ENCODE measurements at regions not wholly inside any gene's neighbourhood (a gene's known extent, or its start where the extent isn't known, plus 50 kb on each side); places are given as distances from the start of the nearest gene placed in this dataset.
"Not testable (repeated sequence)": the region's sequence is repeated elsewhere in the genome, so short reads cannot be mapped to it uniquely, and the experiment has no call there.

DNA sequence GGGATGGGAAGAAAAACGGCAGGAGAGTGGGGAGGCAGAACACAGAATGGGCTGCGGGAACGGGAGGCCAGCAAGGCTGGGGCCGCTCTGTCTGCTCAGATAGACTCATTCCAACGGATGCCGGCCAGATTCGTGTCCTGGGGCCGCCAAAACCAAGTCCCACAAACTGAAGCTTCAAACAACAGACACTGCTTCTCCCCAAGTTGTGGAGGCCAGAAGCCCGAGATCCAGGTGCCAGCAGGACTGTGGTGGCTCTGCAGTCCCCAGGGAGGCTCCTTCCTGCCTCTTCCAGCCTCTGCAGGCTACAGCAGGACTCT is 100.6 kb downstream of the ADRA2C start:
- no peak for DNase-seq (ENCODE audit: low spot score)

DNA sequence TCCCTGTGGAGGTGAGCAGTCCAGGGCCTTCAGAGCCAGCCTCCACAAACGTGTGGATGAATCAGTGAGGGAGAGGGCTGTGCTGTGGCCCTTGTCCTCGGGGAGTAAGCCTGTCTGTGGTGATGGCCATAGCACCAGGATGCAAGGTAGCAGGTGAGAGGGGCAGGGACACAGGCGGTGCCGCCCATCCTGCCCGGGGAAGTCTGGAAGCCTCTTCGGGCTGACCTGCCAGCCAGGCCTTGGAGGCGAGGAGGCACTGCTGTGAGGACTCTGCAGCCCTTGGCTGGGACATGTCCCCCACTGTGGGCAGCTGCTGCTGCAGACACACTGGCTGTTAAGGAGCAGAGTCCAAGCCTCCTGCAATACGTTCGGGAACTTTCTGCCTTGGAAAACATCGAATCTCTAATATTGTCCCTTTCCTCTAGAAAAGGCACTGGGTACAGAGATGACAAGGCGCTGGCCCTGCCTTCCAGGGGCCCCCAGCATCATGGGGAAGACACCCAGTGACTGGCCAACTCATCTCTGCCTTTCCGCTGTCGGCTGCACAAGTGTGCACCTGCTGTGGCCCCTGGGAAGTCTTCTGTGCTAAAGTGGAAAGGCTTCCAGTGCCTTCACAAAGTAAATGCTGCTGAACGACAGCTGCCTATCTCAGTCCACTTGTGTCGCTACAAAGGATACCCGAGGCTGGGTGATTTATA is 101.4 kb downstream of the ADRA2C start:
- no peak for DNase-seq (ENCODE audit: low spot score)

DNA sequence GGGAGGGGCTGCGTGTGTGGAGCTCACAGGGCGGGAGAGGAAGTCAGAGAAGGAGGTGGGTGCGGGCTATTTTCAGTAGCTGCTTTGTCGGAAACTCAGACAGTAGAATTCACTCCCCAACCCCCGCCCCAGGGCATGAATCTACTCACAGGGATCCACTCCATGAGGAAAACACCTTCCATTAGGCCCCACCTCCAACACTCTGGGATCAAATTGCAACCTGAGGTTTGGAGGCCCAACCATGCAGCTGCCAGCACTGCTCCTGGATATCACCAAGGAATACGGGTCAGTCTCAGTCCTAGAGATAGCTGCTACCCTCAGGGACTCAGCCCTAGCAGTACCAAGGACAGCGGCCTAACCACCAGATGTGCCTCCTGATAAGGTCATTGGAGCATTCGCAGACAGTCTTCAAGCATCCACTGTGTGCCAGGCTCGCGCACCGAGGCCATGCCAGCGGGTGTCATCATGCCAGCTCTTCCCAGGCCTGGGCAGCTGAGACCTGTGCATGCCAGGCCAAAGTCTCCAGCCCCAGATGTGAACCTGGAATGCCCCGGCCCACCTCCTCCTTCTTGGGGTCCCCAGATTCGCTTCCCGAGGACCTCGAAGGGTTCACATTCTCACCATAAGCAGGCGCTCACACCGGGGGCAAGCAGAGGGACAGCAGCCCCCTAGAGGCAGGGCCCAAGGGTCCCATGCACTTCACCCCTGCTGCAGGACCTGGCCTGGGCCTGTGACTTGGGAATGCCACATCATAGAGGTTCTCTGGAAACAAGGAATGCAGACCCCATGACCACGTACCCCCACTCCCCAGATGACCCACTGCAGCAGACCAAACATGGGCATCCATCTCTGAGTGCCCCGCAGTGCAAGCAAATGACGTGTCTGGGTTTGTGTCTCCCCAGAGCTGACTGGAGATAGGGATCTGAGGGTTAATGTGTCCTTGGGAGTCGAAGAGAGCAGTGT is 102.3 kb downstream of the ADRA2C start:
- DNase-seq (ENCODE audit: low spot score) = no peak

DNA sequence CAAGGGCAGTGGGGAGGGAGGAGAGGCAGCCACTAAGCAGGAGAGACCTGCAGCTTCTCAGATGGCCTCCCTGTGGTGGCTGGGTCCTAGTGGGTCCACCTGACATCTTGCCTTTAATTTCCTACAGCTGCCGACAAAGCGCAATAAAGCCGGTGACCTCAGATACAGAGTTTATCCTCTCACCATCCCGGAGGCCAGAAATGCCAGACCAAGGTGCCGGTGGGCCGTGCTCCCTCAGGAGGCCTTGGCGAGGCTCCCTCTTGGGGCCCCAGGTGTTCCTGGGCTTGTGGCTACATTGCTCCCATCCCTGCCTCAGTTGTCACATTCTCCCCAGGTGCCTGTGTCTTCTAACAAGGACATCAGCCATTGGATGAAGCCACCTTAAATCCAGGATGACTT is 103.0 kb downstream of the ADRA2C start:
- DNase-seq (ENCODE audit: low spot score) = no peak

DNA sequence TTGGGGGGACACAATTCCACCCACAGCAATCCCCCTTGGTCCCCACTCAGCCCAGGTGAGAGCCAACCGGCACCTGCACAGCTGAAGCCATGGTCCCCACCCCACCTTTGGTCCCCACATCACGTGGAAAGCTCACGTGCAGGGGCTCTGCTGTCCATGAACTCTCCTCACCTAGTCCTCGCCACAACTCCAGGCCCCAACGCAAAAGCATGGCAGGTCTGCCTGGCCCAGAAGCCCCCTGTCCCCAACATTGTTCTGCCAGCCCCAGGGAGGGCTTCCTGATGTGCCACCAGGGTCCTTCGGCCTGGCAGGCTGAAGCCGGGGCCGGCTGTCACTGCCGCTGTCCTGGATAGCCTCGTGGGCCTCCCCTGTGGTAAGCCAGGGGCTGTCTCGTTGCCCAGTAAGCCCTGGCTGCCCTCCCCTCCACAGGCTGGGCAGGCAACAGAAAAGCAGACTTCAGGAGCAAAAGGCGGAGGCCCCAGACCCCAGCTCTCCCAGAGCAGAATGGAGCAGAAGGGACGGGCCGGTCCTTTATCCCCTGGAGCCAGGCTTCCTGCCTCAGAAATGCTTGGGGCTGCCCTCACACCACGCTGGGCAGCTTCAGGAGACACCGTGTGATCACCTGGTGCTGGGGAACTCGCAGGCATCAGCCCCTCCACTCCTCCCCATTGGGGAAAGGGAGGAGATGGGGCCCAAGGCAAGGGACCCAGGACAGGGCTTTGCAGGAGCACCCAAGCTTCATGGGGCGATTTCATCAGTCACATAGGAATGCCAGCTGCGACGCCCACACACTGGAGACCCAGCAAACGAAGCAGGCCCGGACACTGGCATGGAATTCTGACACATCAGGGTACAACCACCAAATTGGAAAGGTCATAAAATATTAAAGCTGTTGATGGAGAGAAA is 103.7 kb downstream of the ADRA2C start:
- no peak for DNase-seq (ENCODE audit: low spot score)

DNA sequence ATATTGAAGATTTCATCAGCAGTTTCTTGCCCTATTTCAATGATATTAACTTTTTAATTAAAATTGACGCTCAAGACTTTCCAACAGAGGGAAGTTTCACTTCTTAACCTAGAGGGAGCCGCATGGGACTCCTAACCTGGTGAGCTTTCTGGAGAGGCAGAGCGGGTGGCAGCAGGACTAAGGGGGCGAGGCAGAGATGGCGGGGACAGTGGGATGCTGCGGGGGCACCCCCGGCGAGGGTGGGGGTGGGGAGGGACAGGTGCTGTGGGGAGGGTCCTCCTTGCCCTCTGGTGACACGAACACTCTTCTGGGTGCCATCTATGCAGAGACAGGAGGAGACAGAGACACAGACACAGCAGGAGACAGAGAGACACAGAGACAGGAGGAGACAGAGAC is 104.4 kb downstream of the ADRA2C start:
- no peak for DNase-seq (ENCODE audit: low spot score)

DNA sequence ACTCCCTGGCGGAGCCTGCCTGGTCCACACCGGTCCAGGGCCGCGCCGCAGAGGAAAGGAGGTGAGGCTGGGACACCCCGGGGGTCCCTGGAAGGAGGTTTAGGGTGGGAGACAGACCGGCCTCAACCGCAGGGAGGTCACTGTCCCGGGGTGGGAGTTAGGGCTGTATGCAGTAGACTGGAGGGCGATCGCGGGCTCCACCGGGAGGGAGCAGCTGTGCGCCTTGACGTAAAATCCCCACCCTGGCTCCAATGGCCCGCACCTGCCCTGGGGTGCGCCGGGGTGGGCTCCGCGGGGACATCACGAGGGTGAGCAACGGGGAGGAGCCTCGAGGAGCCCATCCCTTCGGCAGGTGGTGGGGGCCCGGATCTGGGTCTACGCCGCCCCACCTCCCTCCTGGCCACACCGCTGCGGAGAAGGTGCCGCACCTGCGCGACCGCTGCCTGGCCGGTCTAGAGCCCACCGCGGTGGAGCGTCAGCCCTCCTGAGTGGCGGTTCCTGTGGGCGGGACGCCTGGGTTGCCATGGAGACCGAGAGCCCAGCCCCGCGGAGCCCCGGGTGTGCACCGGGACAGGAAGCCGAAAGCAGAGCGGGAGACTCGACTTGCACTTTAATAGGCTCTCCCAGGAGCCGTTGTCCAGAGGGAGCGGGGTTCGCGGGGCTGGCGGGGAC is 105.1 kb downstream of the ADRA2C start:
- peak; percentile 43 for DNase-seq (ENCODE audit: low spot score)

DNA sequence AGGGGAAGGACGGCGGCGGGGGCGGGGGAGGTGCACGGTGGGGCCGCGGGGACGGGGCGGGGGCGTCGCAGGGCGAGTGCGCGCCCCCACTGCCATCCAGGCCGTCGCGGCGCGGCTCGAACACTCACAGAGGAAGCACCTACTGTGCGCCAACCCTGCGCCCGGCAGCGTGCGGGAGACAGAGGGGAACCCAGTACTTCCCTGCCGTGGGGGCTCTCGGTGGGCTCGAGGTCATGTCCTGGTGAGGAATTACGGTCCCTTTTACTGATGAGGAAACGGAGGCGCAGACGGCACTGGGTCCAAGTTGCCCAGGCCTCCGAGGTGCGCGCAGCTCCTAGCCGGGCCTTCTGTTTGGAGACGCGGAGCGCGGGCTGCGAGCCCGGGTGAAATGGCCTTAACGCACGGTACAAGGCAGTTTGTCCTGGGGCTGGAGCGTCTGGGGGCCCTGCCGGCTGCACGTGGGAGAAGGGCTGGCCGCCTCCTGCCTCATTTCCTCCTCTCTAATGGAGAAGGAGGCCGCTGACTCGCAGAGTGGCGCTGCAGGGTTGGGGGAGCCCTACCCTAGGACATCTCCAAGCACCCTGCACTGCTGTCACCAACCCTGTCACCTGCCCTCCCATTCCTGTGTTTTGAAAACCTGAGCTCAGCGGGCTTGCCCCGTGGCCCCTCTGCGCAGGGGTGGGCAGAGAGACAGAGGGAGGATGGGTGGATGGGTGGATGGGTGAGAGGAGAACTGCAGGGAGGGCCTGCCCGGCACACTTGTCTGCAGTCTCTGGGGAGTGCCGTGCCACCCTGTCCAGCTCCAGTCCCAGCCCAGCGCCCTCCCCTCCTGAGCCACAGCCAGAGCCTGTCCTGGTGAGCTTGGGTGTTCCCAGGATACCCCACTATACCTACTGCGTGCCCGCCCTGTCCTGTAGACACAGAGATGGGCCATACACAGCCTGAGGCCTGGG is 106.0 kb downstream of the ADRA2C start:
- DNase-seq (ENCODE audit: low spot score) = no peak

DNA sequence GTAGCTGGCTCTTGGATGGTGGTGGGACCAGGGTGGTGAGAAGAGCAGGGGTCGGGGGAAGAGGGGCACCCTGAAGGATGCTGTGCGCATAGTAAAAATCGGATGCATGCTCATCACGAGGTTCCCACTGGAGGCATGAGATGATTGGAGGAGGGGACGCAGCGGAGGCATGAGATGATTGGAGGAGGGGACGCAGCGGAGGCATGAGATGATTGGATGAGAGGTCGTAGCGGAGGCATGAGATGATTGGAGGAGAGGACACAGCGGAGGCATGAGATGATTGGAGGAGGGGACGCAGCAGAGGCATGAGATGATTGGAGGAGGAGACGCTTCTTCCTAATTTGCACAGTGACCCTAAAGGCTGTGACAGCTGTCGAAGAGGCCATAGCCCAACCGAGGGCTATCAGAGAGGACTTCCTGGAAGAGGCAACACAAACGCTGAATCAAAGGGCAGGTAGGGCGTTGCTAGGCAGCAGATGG is 106.7 kb downstream of the ADRA2C start:
- no peak for DNase-seq (ENCODE audit: low spot score)

DNA sequence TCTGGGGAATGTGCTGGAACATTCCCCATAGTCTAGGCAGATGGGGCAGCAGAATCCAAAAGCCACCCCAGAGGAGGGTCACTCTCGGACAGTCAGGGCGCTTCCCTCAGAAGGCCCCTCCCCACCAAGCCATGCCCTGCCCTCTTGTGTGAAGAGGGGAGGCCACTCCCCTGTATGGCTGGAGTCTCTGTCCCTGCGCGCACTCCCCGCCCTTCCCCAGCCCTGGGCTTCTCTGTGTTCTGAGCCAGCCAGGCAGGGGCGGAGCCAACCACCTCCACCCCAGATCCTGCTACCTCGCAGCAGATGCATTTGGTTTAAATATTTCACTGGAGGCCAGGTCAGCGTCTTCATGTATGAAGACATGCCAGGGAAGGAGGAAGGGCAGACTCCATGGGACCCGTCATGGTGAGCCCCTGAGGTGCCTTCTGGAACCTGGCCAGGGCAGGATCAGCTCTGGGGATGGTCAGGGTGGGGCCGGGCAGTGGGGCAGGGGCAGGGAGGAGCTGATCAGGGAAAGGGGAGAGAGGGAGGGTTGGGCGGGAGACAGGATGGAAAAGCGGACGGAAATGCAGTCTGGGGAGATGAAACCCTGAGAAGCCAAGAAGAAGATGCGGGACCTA is 107.3 kb downstream of the ADRA2C start:
- DNase-seq (ENCODE audit: low spot score) = no peak

DNA sequence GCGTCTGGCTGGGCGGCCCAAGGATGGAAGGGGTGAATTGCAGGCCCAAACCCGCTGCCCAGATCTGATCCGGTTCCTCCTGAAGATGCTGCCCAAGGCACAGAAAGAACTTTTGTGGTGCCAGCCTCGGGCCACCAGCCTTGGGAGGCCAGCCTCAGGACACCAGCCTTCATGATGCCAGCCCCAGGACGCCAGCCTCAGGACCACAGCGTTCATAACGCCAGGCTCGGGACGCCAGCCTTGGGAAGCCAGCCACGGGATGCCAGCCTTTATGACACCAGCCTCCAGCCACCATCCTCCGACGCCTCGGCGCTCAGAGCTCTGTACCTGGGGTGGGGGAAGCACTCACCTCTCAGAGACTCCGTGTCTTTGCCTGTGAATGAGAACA is 107.8 kb downstream of the ADRA2C start:
- DNase-seq (ENCODE audit: low spot score) = no peak

DNA sequence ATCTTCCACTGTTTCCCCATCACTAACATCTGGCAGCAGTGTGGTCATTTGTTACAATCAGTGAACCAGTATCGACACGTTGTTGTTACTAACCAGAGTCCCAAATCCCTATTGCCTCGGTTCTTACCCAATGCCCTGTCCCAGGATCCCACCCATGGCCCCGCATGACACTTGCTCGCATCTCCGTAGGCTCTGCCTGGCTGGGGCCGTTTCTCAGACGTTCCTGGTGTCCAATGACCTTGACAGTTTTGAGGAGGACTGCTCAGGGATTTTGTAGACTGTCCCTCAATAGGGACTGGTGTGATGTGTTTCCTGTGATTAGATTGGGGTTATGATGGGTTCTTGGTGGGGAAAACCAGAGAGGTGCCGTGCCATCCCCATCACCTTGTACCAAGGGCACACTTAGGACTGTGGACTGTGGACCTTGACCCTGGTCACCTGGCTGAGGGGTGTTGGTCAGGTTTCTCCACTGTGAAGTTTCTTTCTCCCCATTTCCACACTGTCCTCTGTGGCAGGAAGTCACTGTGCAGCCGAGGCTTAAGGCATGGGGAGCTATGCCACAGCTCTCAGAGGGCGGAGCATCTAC is 108.4 kb downstream of the ADRA2C start:
- DNase-seq (ENCODE audit: low spot score) = no peak

DNA sequence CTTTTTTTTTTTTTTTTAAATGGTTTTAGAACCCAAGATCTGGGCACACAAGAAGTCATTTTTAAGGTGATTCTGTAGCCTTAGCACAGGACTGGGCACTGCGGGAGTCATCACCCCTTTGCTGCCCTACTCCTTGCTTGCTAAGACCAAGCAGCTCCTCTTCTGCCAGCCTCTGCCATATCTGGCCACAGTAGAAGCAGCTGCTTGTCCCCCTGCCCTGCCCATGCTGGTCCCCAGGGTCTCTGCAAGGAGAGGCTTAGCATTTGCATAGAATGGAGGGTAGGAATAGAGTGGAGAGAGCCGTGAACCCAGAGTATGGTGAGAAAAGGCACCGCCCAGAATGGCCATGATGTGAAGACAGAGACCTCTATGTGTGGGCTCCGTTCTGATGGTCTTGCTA is 109.3 kb downstream of the ADRA2C start:
- DNase-seq (ENCODE audit: low spot score) = no peak

DNA sequence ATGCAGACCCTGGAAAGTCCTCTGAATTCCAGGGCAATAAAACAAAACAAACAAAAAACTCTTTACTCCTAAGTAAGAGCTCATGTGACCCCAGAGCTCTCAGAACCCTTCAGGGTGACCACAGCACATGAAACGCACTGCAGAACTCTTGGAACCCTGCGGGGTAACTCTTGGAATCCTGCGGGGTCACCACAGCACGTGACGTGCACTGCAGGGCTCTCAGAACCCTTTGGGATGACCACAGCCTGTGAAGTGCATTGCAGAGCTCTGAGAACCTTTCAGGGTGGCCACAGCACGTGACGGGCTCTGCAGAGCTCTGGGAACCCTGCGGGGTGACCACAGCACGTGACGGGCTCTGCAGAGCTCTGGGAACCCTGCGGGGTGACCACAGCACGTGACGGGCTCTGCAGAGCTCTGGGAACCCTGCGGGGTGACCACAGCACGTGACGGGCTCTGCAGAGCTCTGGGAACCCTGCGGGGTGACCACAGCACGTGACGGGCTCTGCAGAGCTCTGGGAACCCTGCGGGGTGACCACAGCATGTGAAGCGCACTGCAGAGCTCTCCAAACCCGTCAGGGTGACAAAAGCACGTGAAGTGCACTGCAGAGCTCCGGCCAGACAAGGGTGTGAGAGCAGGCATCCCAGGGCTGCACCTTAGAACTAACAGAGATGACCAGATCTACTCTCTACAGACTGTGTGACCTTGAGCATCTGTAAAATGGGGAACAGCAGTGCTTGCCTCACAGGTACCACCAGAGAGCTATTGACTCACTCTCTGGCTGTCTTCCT is 110.1 kb downstream of the ADRA2C start:
- DNase-seq (ENCODE audit: low spot score) = not testable (repeated sequence)

DNA sequence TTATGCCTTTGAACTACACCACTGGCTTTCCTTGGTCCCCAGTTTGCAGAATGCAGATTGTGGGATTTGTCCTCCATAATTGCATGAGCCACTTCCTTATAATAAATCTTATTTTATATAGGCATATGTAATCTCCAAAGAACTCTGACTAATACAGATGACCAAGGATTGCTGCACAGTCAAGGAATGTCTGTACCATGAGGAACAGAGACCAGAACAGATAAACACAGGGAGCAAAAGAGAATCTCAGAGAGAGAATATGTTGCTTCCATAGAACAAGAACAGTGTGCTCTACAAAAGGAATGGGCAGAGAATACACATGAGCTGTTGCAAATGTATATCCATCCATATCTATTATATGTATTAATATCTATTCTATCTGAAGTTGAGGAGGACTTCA is 111.1 kb downstream of the ADRA2C start:
- DNase-seq (ENCODE audit: low spot score) = no peak

DNA sequence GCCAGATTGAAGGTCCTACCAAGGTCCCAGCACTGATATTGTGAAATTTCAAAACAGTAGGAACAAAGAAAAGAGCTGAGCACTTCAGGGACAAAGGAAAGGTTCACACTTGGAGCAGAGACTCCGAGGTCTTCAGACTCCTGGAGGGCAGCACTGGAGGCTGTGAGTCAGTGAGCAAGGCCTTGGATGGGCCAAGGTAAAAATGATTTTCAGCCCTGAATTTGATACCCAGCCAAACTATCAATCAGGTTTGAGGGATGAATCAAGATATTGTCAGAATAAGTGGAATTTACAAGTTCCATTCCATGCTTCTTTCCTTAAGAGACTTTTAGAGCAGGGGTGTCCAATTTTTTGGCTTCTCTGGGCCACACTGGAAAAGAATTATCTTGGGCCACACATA is 111.7 kb downstream of the ADRA2C start:
- no peak for DNase-seq (ENCODE audit: low spot score)

DNA sequence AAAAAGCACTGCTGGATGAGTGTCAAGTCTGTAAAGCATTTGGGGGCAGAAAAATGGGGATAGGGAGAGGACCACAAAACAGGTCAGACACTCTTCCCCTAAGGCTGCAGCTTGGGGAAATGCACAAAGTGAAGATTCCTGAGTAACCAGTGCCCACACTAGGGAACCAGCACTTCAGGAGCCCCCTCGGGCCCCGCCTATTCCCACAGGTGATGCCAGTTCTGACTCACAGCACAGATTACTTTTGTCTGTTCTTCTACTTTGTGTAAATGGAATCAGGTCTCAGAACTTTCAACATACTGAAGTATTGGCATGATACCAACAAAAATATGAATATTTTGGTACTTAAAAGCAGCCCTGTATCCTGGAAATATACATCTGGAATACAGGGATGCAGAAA is 112.5 kb downstream of the ADRA2C start:
- DNase-seq (ENCODE audit: low spot score) = no peak

DNA sequence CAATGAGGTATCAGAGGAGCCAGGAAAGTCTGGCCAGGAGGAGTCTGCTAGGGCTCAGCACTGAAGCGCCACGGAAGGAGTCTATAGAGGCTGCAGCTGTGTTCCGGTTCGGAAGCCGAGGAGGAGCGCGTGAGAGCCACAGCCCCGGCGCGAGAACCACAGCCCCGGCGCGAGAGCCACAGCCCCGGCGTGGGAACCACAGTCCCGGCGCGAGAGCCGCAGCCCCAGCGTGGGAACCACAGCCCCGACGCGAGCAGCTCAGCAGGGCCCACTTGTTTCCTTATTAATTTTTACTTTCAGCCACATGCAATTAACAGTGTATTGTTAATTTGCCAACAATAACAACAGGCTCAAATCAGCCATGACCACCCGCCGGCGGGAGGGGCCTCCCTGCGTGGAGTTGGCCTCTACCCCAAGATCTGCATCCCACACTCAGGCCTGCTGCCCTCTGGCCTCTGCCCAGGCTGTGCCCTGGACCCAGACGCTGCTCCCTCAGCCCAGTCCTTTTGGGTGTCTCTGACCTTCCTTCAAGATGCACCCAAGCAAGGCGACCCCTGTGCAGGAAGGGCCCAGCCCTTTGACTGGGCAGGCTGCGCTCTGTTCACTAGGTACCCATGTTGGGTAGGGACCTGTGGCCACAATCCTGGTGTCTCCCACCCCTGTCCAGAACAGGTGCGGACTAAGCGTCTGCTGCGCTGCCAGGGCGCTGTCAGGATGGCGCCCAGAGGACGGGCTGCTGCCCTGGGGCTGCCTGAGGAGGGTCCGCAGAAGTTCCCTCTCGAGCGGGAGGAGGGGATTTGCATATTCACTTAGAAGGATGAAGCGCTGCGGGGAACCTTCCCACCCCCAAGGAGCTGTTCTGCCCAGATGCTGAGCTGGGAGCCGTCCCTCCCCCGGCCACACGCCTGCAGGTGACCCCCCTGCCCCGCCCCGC is 113.8 kb downstream of the ADRA2C start:
- DNase-seq (ENCODE audit: low spot score) = peak; percentile 7

Measured in germinal center (tissue), 1 donor.